ENCODE measurements at regions not wholly inside any gene's neighbourhood (a gene's known extent, or its start where the extent isn't known, plus 50 kb on each side); places are given as distances from the start of the nearest gene placed in this dataset.
A peak's percentile ranks its signal among the peaks of the same experiment; 100 is the strongest.

GRCh38 chr2:77939801-77940200 is 417.6 kb upstream of the LRRTM4 start:
- Histone ChIP-seq H3K4me1 (ENCODE audit: control insufficient read depth in 2 of 3, insufficient read depth in 2 of 3, low read depth in 1 of 3, low read length in 3 of 3) (no peaks in the 10 kb centered on the region), H3K4me3 (ENCODE audit: low read length in 3 of 3) (no peak overlapping the region), H3K36me3 (ENCODE audit: control insufficient read depth in 2 of 3, insufficient read depth in 3 of 3, low read length in 3 of 3) (no peaks in the 10 kb centered on the region), H3K27ac (ENCODE audit: low read depth in 2 of 2, low read length in 2 of 2) (no peak overlapping the region), H3K27me3 (ENCODE audit: control insufficient read depth, insufficient read depth, low read length) (no peaks in the 10 kb centered on the region), H3K9ac (ENCODE audit: low read length in 3 of 3) (no peak overlapping the region), H3K9me3 (ENCODE audit: control insufficient read depth in 2 of 3, insufficient read depth in 1 of 3, low read length in 3 of 3) (no peaks in the 10 kb centered on the region)
- FAIRE-seq (no peak), DNase-seq (no peak)
- TF ChIP-seq CTCF (IDR thresholded peaks at IDR 0.05; ENCODE audit: borderline replicate concordance, extremely low read depth, insufficient read depth), result no peak
- intact Hi-C loops (cut with DNase I), result no loop called here

GRCh38 chr2:77954931-77955330 is 432.8 kb upstream of the LRRTM4 start:
- no peak for TF ChIP-seq CTCF (IDR thresholded peaks at IDR 0.05; ENCODE audit: borderline replicate concordance, extremely low read depth, insufficient read depth)

GRCh38 chr2:77962943-77963342 is 440.8 kb upstream of the LRRTM4 start:
- no peak overlapping the region for H3K4me3 ChIP-seq (ENCODE audit: low read length in 3 of 3)
- no peak for TF ChIP-seq CTCF (IDR thresholded peaks at IDR 0.05; ENCODE audit: borderline replicate concordance, extremely low read depth, insufficient read depth)
- H3K4me1 ChIP-seq (ENCODE audit: control insufficient read depth in 2 of 3, insufficient read depth in 2 of 3, low read depth in 1 of 3, low read length in 3 of 3), result no peaks in the 10 kb centered on the region
- no peaks in the 10 kb centered on the region for H3K27me3 ChIP-seq (ENCODE audit: control insufficient read depth, insufficient read depth, low read length)
- no peak overlapping the region for H3K27ac ChIP-seq (ENCODE audit: low read depth in 2 of 2, low read length in 2 of 2)
- H3K9ac ChIP-seq (ENCODE audit: low read length in 3 of 3), result no peak overlapping the region
- no peaks in the 10 kb centered on the region for H3K9me3 ChIP-seq (ENCODE audit: control insufficient read depth in 2 of 3, insufficient read depth in 1 of 3, low read length in 3 of 3)
- DNase-seq, result no peak
- FAIRE-seq, result no peak
- no peaks in the 10 kb centered on the region for H3K36me3 ChIP-seq (ENCODE audit: control insufficient read depth in 2 of 3, insufficient read depth in 3 of 3, low read length in 3 of 3)
- intact Hi-C loops (cut with DNase I), result no loop called here

More at GRCh38 chr2:77954931-77955330, 432.8 kb upstream of the LRRTM4 start:
- H3K36me3 ChIP-seq (ENCODE audit: control insufficient read depth in 2 of 3, insufficient read depth in 3 of 3, low read length in 3 of 3), result no peaks in the 10 kb centered on the region
- H3K4me3 ChIP-seq (ENCODE audit: low read length in 3 of 3), result no peak overlapping the region
- H3K9me3 ChIP-seq (ENCODE audit: control insufficient read depth in 2 of 3, insufficient read depth in 1 of 3, low read length in 3 of 3), result peaks cover 0 to 3% (median 0%) of the 10 kb centered on the region in 3 donors
- no peak overlapping the region for H3K27ac ChIP-seq (ENCODE audit: low read depth in 2 of 2, low read length in 2 of 2)
- no peak for FAIRE-seq
- intact Hi-C loops (cut with DNase I), result no loop called here
- H3K9ac ChIP-seq (ENCODE audit: low read length in 3 of 3), result no peak overlapping the region
- no peaks in the 10 kb centered on the region for H3K4me1 ChIP-seq (ENCODE audit: control insufficient read depth in 2 of 3, insufficient read depth in 2 of 3, low read depth in 1 of 3, low read length in 3 of 3)
- DNase-seq, result peak in 1 of 5 donors; percentile 27
- no peaks in the 10 kb centered on the region for H3K27me3 ChIP-seq (ENCODE audit: control insufficient read depth, insufficient read depth, low read length)

- Histone ChIP-seq H3K27ac (ENCODE audit: low read depth in 2 of 2, low read length in 2 of 2) (no peak overlapping the region), H3K9me3 (ENCODE audit: control insufficient read depth in 2 of 3, insufficient read depth in 1 of 3, low read length in 3 of 3) (no peaks in the 10 kb centered on the region), H3K4me3 (ENCODE audit: low read length in 3 of 3) (no peak overlapping the region), H3K9ac (ENCODE audit: low read length in 3 of 3) (no peak overlapping the region), H3K4me1 (ENCODE audit: control insufficient read depth in 2 of 3, insufficient read depth in 2 of 3, low read depth in 1 of 3, low read length in 3 of 3) (no peaks in the 10 kb centered on the region), H3K27me3 (ENCODE audit: control insufficient read depth, insufficient read depth, low read length) (no peaks in the 10 kb centered on the region), H3K36me3 (ENCODE audit: control insufficient read depth in 2 of 3, insufficient read depth in 3 of 3, low read length in 3 of 3) (no peaks in the 10 kb centered on the region)
- peak in 1 of 5 donors; percentile 5 for DNase-seq
- intact Hi-C loops (cut with DNase I), result no loop called here
- no peak for FAIRE-seq
- peak; percentile 15 for TF ChIP-seq CTCF (IDR thresholded peaks at IDR 0.05; ENCODE audit: borderline replicate concordance, extremely low read depth, insufficient read depth)
These were observed 455.4 kb upstream of the LRRTM4 start for GRCh38 chr2:77977471-77978063.

Data from kidney (tissue), 13 donors.